ENCODE measurements at regions not wholly inside any gene's neighbourhood (a gene's known extent, or its start where the extent isn't known, plus 50 kb on each side); places are given as distances from the start of the nearest gene placed in this dataset.

DNA sequence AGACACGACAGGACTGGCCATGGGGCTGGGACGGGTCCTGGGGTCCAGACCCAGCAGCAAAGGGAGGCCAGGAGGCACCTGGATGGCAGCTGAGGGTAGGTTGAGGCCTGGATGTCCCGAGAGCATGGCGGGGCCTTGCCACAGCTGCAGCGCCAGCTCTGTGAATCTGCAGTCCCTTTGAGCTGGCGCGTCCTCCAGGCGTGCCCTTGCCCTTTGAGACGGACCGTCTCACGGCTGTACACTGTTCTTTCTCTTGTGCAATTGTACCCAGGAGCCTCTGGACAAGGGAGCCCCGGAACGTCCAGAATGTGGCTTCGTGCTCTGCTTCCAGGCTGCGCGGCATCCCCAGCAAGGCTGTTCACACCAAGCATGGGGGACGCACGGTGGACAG lies 69.5 kb upstream of the CIBAR2 start:
- TF ChIP-seq POLR2A (IDR thresholded peaks at IDR 0.05) = no peak
- TF ChIP-seq, protein P1, sequence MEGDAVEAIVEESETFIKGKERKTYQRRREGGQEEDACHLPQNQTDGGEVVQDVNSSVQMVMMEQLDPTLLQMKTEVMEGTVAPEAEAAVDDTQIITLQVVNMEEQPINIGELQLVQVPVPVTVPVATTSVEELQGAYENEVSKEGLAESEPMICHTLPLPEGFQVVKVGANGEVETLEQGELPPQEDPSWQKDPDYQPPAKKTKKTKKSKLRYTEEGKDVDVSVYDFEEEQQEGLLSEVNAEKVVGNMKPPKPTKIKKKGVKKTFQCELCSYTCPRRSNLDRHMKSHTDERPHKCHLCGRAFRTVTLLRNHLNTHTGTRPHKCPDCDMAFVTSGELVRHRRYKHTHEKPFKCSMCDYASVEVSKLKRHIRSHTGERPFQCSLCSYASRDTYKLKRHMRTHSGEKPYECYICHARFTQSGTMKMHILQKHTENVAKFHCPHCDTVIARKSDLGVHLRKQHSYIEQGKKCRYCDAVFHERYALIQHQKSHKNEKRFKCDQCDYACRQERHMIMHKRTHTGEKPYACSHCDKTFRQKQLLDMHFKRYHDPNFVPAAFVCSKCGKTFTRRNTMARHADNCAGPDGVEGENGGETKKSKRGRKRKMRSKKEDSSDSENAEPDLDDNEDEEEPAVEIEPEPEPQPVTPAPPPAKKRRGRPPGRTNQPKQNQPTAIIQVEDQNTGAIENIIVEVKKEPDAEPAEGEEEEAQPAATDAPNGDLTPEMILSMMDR (IDR thresholded peaks at IDR 0.05 in 4 of 5, conservative IDR thresholded peaks at IDR 0.05 in 1 of 5) = no peak
